Cardiac fibroblast (primary cell): ENCODE measurements at regions not wholly inside any gene's neighbourhood (a gene's known extent, or its start where the extent isn't known, plus 50 kb on each side); places are given as distances from the start of the nearest gene placed in this dataset.

ENCODE experiments used
- DNase-seq, 2 donors: peaks; one replicate each; pipeline versions ENCODE4 v3.0.0 to v3.0.0-alpha.2; 2010; ENCODE audit warnings: low read depth in 2 of 2
- H3K4me3 ChIP-seq, 2 donors: replicated peaks in 1 of 2; 1 replicate in 1 of 2; 2 replicates in 1 of 2; pipeline ENCODE4 v1.5.1; 2011; ENCODE audit warnings: low read depth in 2 of 2, low read length in 2 of 2, mild to moderate bottlenecking in 2 of 2, moderate library complexity in 1 of 2
- TF ChIP-seq, protein P1 (sequence below): IDR thresholded peaks from one replicate; pipeline ENCODE4 v1.5.1; 2011; ENCODE audit warnings: low read depth, mild to moderate bottlenecking, low read length, inconsistent platforms

DNA sequence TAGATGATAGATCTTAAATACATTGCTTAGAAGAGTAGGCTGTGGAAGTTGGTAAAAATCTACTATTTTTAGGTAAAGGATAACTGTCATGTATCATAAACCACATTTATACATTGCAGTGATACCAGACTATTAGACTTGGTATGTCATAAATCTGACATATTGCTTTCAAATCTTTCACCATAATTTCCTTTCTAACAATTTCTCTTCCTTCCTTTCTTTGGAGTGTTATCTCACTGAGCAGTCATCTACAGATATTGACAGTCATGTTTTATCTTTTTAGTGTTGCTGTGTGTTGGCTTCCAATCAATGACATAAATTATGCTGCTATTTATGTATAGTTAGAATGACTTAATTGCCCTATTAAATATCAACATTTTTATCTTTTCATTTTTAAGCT, 588.7 kb downstream of the TUSC7 start:
- DNase-seq: no peak
- H3K4me3 ChIP-seq: no peak overlapping the region
- TF ChIP-seq, protein P1, sequence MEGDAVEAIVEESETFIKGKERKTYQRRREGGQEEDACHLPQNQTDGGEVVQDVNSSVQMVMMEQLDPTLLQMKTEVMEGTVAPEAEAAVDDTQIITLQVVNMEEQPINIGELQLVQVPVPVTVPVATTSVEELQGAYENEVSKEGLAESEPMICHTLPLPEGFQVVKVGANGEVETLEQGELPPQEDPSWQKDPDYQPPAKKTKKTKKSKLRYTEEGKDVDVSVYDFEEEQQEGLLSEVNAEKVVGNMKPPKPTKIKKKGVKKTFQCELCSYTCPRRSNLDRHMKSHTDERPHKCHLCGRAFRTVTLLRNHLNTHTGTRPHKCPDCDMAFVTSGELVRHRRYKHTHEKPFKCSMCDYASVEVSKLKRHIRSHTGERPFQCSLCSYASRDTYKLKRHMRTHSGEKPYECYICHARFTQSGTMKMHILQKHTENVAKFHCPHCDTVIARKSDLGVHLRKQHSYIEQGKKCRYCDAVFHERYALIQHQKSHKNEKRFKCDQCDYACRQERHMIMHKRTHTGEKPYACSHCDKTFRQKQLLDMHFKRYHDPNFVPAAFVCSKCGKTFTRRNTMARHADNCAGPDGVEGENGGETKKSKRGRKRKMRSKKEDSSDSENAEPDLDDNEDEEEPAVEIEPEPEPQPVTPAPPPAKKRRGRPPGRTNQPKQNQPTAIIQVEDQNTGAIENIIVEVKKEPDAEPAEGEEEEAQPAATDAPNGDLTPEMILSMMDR: no peak

DNA sequence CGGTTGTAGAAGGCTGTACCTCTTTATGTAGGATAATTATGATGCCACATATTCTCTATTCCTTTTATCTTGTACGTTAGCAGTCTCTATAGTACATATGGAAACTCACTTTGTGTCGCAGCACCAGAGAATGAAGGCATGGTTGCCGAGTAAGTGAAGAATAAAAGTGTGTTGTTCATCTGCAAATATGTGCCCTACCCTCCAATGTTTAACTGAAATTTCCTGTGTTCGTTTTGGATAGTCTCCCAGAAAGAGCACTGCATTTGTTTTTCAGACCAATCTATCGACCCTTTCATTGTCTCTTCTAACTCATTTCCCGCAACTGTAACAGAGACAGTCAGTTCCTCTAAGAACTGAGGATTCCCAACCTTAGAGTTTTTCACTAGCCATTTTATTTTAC, 592.8 kb downstream of the TUSC7 start:
- no peak overlapping the region for H3K4me3 ChIP-seq
- TF ChIP-seq, protein P1: no peak

DNA sequence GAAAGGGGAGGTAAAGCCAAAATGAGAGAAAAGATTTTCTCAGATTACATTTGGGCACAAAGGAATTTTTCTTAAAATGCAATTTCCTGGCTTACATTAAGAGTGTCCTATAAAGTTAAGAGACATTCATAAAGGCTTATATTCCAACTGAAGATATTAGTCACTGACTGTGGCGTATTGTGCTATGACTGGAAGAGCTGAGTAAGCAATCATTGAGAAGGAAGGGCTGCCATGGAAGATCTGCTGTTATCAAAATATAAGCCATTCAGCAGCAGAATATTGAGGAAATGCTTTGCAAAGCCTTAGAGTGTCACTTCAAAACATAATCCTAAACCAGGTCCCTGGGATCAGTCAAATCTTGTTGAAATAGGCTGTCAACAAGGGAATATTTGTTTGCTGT, 593.9 kb downstream of the TUSC7 start:
- DNase-seq: no peak
- TF ChIP-seq, protein P1: no peak
- H3K4me3 ChIP-seq: no peak overlapping the region

More for the DNA sequence above, 592.8 kb downstream of the TUSC7 start:
- DNase-seq: no peak

DNA sequence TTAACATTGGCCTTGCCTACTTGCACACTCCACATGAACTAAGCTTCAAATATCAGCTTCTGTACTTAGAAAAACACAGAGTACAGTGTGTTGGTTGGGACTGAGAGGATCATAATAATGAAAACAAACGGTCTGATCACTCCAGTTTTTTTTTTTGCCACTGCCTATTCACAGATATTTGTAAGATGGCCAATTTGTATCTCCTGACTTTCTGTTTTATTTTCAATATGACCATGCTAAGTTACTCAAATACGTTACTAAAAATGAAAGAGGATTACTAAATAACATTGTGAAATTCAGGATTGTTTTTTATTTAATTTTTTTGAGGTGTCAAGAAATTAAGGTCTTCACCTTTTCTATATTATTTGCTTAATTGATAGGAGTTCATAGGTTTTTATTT, 595.1 kb downstream of the TUSC7 start:
- no peak overlapping the region for H3K4me3 ChIP-seq
- DNase-seq: no peak
- TF ChIP-seq, protein P1: no peak

DNA sequence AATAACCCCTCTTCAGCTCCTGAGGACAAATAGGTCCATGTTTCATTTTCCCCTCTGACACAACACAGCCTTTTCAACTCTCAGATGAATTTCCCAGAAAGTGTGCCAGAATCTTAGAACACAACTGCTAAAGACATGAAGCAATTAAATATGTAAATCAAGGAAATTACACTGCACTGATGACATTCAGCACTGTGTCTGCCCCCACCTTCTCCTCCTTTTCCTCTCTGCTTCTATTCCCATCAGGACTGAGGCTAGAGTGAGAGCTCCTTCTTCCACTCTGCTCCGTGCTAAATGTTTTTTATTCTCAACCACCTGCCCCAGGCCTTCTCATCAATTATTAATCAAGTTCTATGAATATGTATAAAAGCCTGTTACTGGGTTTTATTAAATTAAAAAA, 596.1 kb downstream of the TUSC7 start:
- TF ChIP-seq, protein P1: no peak
- no peak for DNase-seq
- no peak overlapping the region for H3K4me3 ChIP-seq

DNA sequence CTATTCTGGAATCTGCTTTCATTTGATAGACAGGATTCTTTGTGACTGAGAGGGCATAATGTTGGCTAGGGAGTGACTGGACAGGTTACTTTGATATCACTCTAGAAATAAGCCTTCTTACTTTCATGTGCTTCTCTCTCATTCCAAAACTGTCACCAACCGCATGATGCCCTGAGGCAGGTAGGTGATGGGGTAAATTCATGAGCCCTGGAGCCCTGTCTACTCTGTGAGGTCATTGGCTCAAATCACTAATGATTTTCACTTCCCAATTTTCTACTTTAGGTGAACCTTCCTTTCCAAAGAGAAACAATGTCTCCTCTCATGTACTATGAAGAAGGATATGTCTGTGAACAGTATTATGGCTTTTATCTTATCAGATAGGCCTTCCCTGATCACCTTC, 596.7 kb downstream of the TUSC7 start:
- no peak for DNase-seq
- TF ChIP-seq, protein P1: no peak
- H3K4me3 ChIP-seq: no peak overlapping the region

DNA sequence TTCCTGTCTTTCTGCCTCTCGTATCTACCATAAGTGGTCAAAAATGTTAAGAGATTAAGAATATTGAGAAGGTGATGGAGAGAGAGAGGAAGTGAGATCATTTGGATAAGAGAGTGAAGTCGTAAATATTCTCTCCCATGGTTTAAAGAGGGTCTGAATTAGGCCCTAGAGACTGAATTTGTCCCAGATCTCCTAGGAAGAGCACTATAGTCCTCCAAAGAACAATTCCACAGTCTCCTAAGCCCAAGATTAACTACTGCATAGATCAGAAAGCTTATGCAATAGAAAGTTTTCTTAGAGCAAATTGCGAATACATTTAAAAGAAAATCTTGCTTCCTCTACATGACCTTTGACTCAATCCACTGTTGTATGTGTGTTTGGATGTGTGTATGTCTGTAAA, 598.8 kb downstream of the TUSC7 start:
- DNase-seq: no peak
- no peak overlapping the region for H3K4me3 ChIP-seq
- TF ChIP-seq, protein P1: no peak
